NCI-H2081 treated with DMSO at 0.1 percent for 48 hours (cell line): ENCODE measurements at regions not wholly inside any gene's neighbourhood (a gene's known extent, or its start where the extent isn't known, plus 50 kb on each side); places are given as distances from the start of the nearest gene placed in this dataset.

ENCODE experiments used
- DNase-seq: peaks from one replicate; lab custom pipeline; 2025; lab: John Stamatoyannopoulos, UW

- DNase-seq, result no peak
Observed at GRCh38 chr7:131226514-131226865, 101.2 kb upstream of the MKLN1 start.

- DNase-seq, result no peak
Observed at GRCh38 chr7:131231381-131232220, 96.1 kb upstream of the MKLN1 start.

- DNase-seq, result no peak
Observed at GRCh38 chr7:131232768-131233167, 94.9 kb upstream of the MKLN1 start.

- no peak for DNase-seq
Observed at GRCh38 chr7:131233193-131233592, 94.5 kb upstream of the MKLN1 start.

- no peak for DNase-seq
Observed at GRCh38 chr7:131234719-131235488, 92.8 kb upstream of the MKLN1 start.

GRCh38 chr7:131235489-131236317, 92.0 kb upstream of the MKLN1 start:
- no peak for DNase-seq

- DNase-seq, result no peak
Observed at GRCh38 chr7:131236318-131236672, 91.4 kb upstream of the MKLN1 start.

GRCh38 chr7:131238347-131238931, 89.2 kb upstream of the MKLN1 start:
- DNase-seq, result no peak

GRCh38 chr7:131241386-131241785, 86.3 kb upstream of the MKLN1 start:
- DNase-seq, result no peak

GRCh38 chr7:131242123-131242650, 85.5 kb upstream of the MKLN1 start:
- DNase-seq, result no peak

- DNase-seq, result no peak
Observed at GRCh38 chr7:131244259-131244852, 83.3 kb upstream of the MKLN1 start.

- DNase-seq, result no peak
Observed at GRCh38 chr7:131249003-131249402, 78.7 kb upstream of the MKLN1 start.

GRCh38 chr7:131249483-131249882, 78.2 kb upstream of the MKLN1 start:
- no peak for DNase-seq

- no peak for DNase-seq
Observed at GRCh38 chr7:131250331-131250730, 77.3 kb upstream of the MKLN1 start.

- DNase-seq, result no peak
Observed at GRCh38 chr7:131251371-131251770, 76.3 kb upstream of the MKLN1 start.

GRCh38 chr7:131252976-131253375, 74.7 kb upstream of the MKLN1 start:
- DNase-seq, result no peak

- no peak for DNase-seq
Observed at GRCh38 chr7:131254211-131254610, 73.5 kb upstream of the MKLN1 start.

GRCh38 chr7:131255242-131255641, 72.4 kb upstream of the MKLN1 start:
- DNase-seq, result no peak

- no peak for DNase-seq
Observed at GRCh38 chr7:131261476-131261994, 66.1 kb upstream of the MKLN1 start.

GRCh38 chr7:131265227-131265626, 62.4 kb upstream of the MKLN1 start:
- no peak for DNase-seq

- no peak for DNase-seq
Observed at GRCh38 chr7:131267631-131268030, 60.0 kb upstream of the MKLN1 start.
